Pancreas (tissue), 10 donors: ENCODE measurements at regions not wholly inside any gene's neighbourhood (a gene's known extent, or its start where the extent isn't known, plus 50 kb on each side); places are given as distances from the start of the nearest gene placed in this dataset.
A peak's percentile ranks its signal among the peaks of the same experiment; 100 is the strongest.

ENCODE experiments used
- ATAC-seq, 4 donors: fragments of 200-7000 bp; cut with Tn5 transposase; one replicate each; pipeline versions ENCODE4 v1.8.0 to v1.9.1; 2020; ENCODE audit warnings: mild to moderate bottlenecking in 4 of 4, moderate library complexity in 4 of 4
- DNase-seq, 6 donors: peaks; one replicate each; pipeline ENCODE4 v3.0.0-alpha.2; 2020
- FAIRE-seq: peaks from 2 replicates; lab custom pipeline; 2012; peaks lifted over from hg19 to GRCh38; lab: Jason Lieb, UNC
- H3K27ac ChIP-seq, 4 donors: fragments of 200-600 bp; sonication (generic); 1 replicate in 3 of 4; 2 replicates in 1 of 4; pipeline versions ENCODE4 v1.5.0 to v1.8.0; 2020
- H3K27me3 ChIP-seq, 4 donors: fragments of 200-600 bp; one replicate each; pipeline ENCODE4 v1.8.0; 2021
- H3K36me3 ChIP-seq, 3 donors: fragments of 200-600 bp; sonication (generic) in 1 of 3; one replicate each; pipeline versions ENCODE4 v1.5.0 to v1.8.0; 2020 to 2021
- H3K4me1 ChIP-seq, 3 donors: fragments of 200-600 bp; one replicate each; pipeline ENCODE4 v1.8.0; 2021
- H3K4me3 ChIP-seq, 4 donors: fragments of 200-600 bp; sonication (generic) in 2 of 4; one replicate each; pipeline versions ENCODE4 v1.5.0 to v1.8.0; 2020 to 2021
- H3K9me3 ChIP-seq, 4 donors: fragments of 200-600 bp; one replicate each; pipeline ENCODE4 v1.8.0; 2021
- CTCF ChIP-seq, 4 donors: fragments of 200-600 bp; sonication (generic) in 3 of 4; IDR thresholded peaks; one replicate each; pipeline versions ENCODE4 v1.5.0 to v1.8.0; 2021; ENCODE audit warnings: antibody characterized with exemption in 4 of 4
- WGBS, 2 donors: extraction: QIAGEN DNeasy Blood & Tissue Kit; methylation state at CpG; one replicate each; pipeline ENCODE4 v1.1.7; 2013; 5-methylcytosine and 5-hydroxymethylcytosine counted together
- intact Hi-C, 3 donors: fragments of 100-400 bp; cut with DNase I; formaldehyde crosslinking; loops; one replicate each; pipeline versions ENCODE4 v1.11.1 to v1.14.2; 2022
- donor health status: healthy with polysubstance abuse.
- donor health status: DM: no; HTN: no; CAD: no; lungs with moderate emphysema.
- donor health status: DM: no; HTN: no; CAD: no.
- donor health status: control.
- donor health status: control.
- donor health status: Bipolar disorder and iron deficiency.
- donor health status: DM: yes; HTN: yes; CAD: no.
- donor health status: DM: no; HTN: no; CAD: no.
- donor health status: DM: no; HTN: no; CAD: no.
- donor health status: DM: yes; HTN: yes; CAD: no.

DNA sequence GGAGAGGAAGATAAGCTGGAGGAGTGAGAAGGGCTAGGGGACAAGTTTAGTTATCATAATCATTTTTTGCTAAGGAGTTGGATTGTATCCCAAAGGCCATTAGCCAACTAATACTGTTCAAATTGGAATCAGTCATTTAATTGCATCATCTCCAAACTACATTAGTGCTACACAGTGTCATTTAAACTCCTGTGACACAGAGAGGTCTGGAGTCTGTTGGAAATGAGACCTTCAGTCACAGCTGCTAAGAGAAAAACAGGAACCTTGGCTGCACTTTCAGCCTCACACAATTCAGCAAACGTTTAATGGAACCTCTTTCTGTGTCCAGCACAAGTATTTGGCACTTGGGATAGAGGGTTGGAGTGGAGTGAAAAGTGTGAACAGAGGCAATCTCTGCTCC lies 175.5 kb upstream of the MGAT5 start:
- no peak overlapping the region for H3K27ac ChIP-seq
- DNase-seq: no peak
- no peak for TF ChIP-seq CTCF (IDR thresholded peaks at IDR 0.05)
- intact Hi-C loops: no loop called here
- no peaks in the 10 kb centered on the region for H3K4me1 ChIP-seq
- 3 to 4% methylated on average over 1 of the region's 1 CpG for WGBS, 2 donors
- ATAC-seq: peak in 2 of 4 donors; percentile 30
- no peaks in the 10 kb centered on the region for H3K36me3 ChIP-seq
- H3K4me3 ChIP-seq: no peak overlapping the region
- FAIRE-seq: no peak
- H3K9me3 ChIP-seq: no peaks in the 10 kb centered on the region
- no peaks in the 10 kb centered on the region for H3K27me3 ChIP-seq

- Histone ChIP-seq H3K27ac (no peak overlapping the region), H3K4me3 (no peak overlapping the region), H3K27me3 (no peaks in the 10 kb centered on the region), H3K4me1 (no peaks in the 10 kb centered on the region), H3K9me3 (no peaks in the 10 kb centered on the region), H3K36me3 (no peaks in the 10 kb centered on the region)
- DNase-seq (no peak), ATAC-seq (no peak), FAIRE-seq (no peak)
- WGBS, 2 donors: 92 to 93% methylated on average over 4 of the region's 4 CpGs
- TF ChIP-seq CTCF (IDR thresholded peaks at IDR 0.05): no peak
- intact Hi-C loops: no loop called here
Measured at GRCh38 chr2:134079373-134079772, 174.5 kb upstream of the MGAT5 start.

GRCh38 chr2:134080386-134081089 lies 173.3 kb upstream of the MGAT5 start:
- Histone ChIP-seq H3K4me3 (no peak overlapping the region), H3K27me3 (no peaks in the 10 kb centered on the region), H3K27ac (no peak overlapping the region), H3K4me1 (no peaks in the 10 kb centered on the region), H3K9me3 (no peaks in the 10 kb centered on the region), H3K36me3 (no peaks in the 10 kb centered on the region)
- TF ChIP-seq CTCF (IDR thresholded peaks at IDR 0.05): no peak
- intact Hi-C loops: no loop called here
- FAIRE-seq: no peak
- 86 to 88% methylated on average over 7 of the region's 7 CpGs for WGBS, 2 donors
- no peak for ATAC-seq
- no peak for DNase-seq

DNA sequence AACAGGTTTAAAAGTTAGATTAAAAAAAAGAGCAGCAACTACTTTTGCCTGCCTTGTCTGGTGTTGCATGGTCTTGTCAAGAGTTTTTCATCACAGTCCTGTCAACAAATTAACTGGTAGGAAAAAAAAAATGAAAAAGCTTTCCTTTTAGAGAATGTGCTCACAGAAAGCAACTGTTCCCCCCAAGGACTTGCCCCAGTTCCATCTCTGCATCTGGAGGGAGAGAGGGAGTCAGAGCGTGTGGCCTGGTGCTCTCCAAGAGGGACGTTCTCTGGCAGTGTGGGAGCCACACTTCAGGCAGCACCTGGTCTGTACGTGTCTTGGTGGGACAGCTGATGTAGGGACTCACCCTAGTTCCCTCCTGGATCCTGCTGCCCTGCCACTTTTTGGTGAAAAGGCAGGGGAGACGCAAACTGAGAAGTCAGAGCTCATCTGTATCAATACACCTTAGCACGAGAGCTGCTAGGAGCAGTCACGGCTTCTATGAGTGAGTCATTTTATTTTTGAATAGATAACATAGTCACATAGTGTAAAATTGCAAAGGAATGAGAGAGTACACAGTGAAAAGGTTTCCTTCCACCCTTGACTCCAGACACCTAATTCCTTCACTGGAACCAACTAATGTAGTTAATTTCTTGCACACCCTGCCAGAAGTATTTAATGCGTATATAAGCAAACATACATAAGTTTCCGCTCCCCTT lies 172.5 kb upstream of the MGAT5 start:
- Histone ChIP-seq H3K4me3 (no peak overlapping the region), H3K36me3 (no peaks in the 10 kb centered on the region), H3K9me3 (no peaks in the 10 kb centered on the region), H3K27ac (no peak overlapping the region), H3K27me3 (no peaks in the 10 kb centered on the region), H3K4me1 (no peaks in the 10 kb centered on the region)
- TF ChIP-seq CTCF (IDR thresholded peaks at IDR 0.05): no peak
- FAIRE-seq (no peak), DNase-seq (no peak), ATAC-seq (no peak)
- WGBS, 2 donors: 80% methylated on average over 8 of the region's 8 CpGs
- intact Hi-C loops: no loop called here

GRCh38 chr2:134083548-134083947 lies 170.3 kb upstream of the MGAT5 start:
- no peak for ATAC-seq
- WGBS, 2 donors: 70 to 75% methylated on average over 5 of the region's 5 CpGs
- no peak overlapping the region for H3K27ac ChIP-seq
- TF ChIP-seq CTCF (IDR thresholded peaks at IDR 0.05): no peak
- FAIRE-seq: no peak
- H3K4me1 ChIP-seq: peaks cover 0 to 5% (median 0%) of the 10 kb centered on the region in 3 donors
- H3K4me3 ChIP-seq: no peak overlapping the region
- intact Hi-C loops: no loop called here
- H3K27me3 ChIP-seq: no peaks in the 10 kb centered on the region
- no peaks in the 10 kb centered on the region for H3K9me3 ChIP-seq
- no peaks in the 10 kb centered on the region for H3K36me3 ChIP-seq
- no peak for DNase-seq
